Hepatocyte (in vitro differentiated cells): ENCODE measurements at regions not wholly inside any gene's neighbourhood (a gene's known extent, or its start where the extent isn't known, plus 50 kb on each side); places are given as distances from the start of the nearest gene placed in this dataset.

Experiments used
- EZH2 ChIP-seq: fragments of 200-600 bp; sonication (generic); IDR thresholded peaks from 2 replicates; pipeline ENCODE4 v1.6.1; 2016; ENCODE audit warnings: antibody characterized with exemption, mild to moderate bottlenecking, borderline replicate concordance
- EZH2phosphoT487 ChIP-seq: fragments of 200-600 bp; sonication (generic); IDR thresholded peaks from one replicate; pipeline ENCODE4 v1.6.1; 2018; ENCODE audit warnings: antibody characterized with exemption, mild to moderate bottlenecking, low read depth, moderate library complexity; ENCODE audit not compliant: unreplicated experiment, severe bottlenecking
- TF ChIP-seq, protein P1 (sequence below): fragments of 200-600 bp; sonication (generic); IDR thresholded peaks from 2 replicates; pipeline ENCODE4 v1.5.1; 2016; ENCODE audit warnings: antibody characterized with exemption, mild to moderate bottlenecking; ENCODE audit not compliant: poor library complexity

DNA sequence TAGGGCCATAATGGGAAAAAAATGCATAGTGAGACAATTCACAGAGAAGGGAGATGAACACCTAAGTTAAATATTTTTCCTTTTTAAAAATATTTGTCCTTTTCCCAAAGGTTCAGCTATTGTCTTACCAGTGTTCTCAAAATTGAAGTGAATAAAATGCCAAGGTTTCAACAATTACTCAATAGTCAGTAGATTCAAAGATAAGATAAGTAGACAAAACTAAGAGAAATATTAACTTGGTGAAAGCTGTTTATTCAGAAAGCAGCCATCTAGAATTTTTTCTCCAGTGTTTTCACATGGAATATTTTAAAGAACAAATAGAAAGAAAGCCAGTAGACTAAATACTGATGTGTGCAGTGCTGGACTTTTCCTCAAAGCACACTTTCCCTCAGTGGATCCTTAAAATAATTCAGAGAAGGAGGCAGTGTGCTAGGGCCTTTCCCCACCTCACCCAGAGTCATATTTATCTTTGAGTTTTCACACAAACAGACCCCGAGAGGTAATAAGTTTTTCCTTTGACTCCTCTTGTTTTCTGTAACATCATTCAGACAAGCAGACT lies 144.5 kb upstream of the PLEKHG7 start:
- TF ChIP-seq, protein P1, sequence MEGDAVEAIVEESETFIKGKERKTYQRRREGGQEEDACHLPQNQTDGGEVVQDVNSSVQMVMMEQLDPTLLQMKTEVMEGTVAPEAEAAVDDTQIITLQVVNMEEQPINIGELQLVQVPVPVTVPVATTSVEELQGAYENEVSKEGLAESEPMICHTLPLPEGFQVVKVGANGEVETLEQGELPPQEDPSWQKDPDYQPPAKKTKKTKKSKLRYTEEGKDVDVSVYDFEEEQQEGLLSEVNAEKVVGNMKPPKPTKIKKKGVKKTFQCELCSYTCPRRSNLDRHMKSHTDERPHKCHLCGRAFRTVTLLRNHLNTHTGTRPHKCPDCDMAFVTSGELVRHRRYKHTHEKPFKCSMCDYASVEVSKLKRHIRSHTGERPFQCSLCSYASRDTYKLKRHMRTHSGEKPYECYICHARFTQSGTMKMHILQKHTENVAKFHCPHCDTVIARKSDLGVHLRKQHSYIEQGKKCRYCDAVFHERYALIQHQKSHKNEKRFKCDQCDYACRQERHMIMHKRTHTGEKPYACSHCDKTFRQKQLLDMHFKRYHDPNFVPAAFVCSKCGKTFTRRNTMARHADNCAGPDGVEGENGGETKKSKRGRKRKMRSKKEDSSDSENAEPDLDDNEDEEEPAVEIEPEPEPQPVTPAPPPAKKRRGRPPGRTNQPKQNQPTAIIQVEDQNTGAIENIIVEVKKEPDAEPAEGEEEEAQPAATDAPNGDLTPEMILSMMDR: no peak
- TF ChIP-seq EZH2: no peak
- no peak for TF ChIP-seq EZH2phosphoT487
